HepG2 (cell line): ENCODE measurements at regions not wholly inside any gene's neighbourhood (a gene's known extent, or its start where the extent isn't known, plus 50 kb on each side); places are given as distances from the start of the nearest gene placed in this dataset.

ENCODE experiments used
- ATF4 ChIP-seq, 2 experiments: fragments of 450-650 bp in 1 of 2; sonication (generic) in 1 of 2; formaldehyde crosslinking; IDR thresholded peaks; 2 replicates each; pipeline versions ENCODE4 v1.5.0 to v1.8.0; 2020 to 2022; ENCODE audit warnings: mild to moderate bottlenecking in 1 of 2, missing genetic modification reagents in 1 of 2
- BHLHE40 ChIP-seq: IDR thresholded peaks from 2 replicates; pipeline ENCODE4 v1.6.1; 2011; ENCODE audit warnings: low read length, improper control_type of control experiment
- CTCF ChIP-seq: sonication (generic); formaldehyde crosslinking; IDR thresholded peaks from 2 replicates; pipeline ENCODE4 v1.5.0; 2020; ENCODE audit warnings: mild to moderate bottlenecking, missing genetic modification reagents, moderate library complexity
- EZH2 ChIP-seq: conservative IDR thresholded peaks from 2 replicates; pipeline ENCODE4 v1.6.1; 2012; ENCODE audit warnings: mild to moderate bottlenecking, low read depth, low read length, moderate library complexity
- MZF1 ChIP-seq: sonication (generic); formaldehyde crosslinking; IDR thresholded peaks from 2 replicates; pipeline ENCODE4 v1.8.1; 2023; ENCODE audit warnings: mild to moderate bottlenecking, missing genetic modification reagents, borderline replicate concordance
- NCOA2 ChIP-seq: sonication (generic); formaldehyde crosslinking; IDR thresholded peaks from 2 replicates; pipeline ENCODE4 v1.8.0; 2022; ENCODE audit warnings: inconsistent platforms
- POLR2AphosphoS5 ChIP-seq: IDR thresholded peaks from 2 replicates; pipeline ENCODE4 v1.6.1; 2012; ENCODE audit warnings: low read depth, low read length
- ZFX ChIP-seq: sonication (generic); formaldehyde crosslinking; IDR thresholded peaks from 2 replicates; pipeline ENCODE4 v1.4.0; 2020; ENCODE audit warnings: mild to moderate bottlenecking, low read depth, missing genetic modification reagents, moderate library complexity
- ZSCAN29 ChIP-seq: sonication (generic); formaldehyde crosslinking; conservative IDR thresholded peaks from 2 replicates; pipeline ENCODE4 v1.4.0; 2020; ENCODE audit warnings: mild to moderate bottlenecking, missing genetic modification reagents
- TF ChIP-seq, protein P1 (sequence below): sonication (generic); formaldehyde crosslinking; IDR thresholded peaks from 2 replicates; pipeline ENCODE4 v1.4.0; 2020; ENCODE audit warnings: missing genetic modification reagents
- TF ChIP-seq, protein P2 (sequence below): IDR thresholded peaks from 2 replicates; pipeline ENCODE4 v1.6.1; 2016; ENCODE audit warnings: missing biosample characterization, missing genetic modification reagents, low read depth
- TF ChIP-seq, protein P3 (sequence below): sonication (generic); formaldehyde crosslinking; IDR thresholded peaks from 2 replicates; pipeline ENCODE4 v1.4.0; 2020; ENCODE audit warnings: missing genetic modification reagents

DNA sequence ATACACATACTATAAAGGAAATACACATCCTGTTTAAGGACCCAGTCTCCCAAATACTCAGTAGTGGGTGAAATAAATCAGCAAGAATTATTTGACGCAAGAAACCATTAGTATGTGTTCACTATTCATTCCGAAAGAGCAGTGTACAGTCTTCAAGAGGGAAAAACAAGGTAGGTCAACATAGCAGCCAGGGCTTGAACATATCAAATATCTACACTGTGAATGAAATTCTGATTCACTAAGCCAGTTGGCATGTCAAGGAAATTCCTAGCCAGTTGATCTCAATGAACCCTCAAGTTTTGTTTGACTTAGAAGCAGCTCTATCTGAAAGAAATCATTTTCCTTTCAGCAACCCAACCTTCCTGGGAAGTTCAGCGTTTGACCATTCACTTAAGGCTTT is 99.0 kb downstream of the CNTN3 start:
- TF ChIP-seq BHLHE40 (no peak), NCOA2 (no peak), ZSCAN29 (CRISPR knock-in tag) (no peak), MZF1 (CRISPR knock-in tag) (no peak), ATF4 (CRISPR knock-in tag; IDR thresholded peaks at IDR 0.05) (no peak), ZFX (CRISPR knock-in tag) (no peak), EZH2 (no peak), POLR2AphosphoS5 (no peak), CTCF (CRISPR knock-in tag) (no peak)
- TF ChIP-seq, protein P1, sequence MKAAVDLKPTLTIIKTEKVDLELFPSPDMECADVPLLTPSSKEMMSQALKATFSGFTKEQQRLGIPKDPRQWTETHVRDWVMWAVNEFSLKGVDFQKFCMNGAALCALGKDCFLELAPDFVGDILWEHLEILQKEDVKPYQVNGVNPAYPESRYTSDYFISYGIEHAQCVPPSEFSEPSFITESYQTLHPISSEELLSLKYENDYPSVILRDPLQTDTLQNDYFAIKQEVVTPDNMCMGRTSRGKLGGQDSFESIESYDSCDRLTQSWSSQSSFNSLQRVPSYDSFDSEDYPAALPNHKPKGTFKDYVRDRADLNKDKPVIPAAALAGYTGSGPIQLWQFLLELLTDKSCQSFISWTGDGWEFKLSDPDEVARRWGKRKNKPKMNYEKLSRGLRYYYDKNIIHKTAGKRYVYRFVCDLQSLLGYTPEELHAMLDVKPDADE (CRISPR knock-in tag), result no peak
- TF ChIP-seq, protein P2, sequence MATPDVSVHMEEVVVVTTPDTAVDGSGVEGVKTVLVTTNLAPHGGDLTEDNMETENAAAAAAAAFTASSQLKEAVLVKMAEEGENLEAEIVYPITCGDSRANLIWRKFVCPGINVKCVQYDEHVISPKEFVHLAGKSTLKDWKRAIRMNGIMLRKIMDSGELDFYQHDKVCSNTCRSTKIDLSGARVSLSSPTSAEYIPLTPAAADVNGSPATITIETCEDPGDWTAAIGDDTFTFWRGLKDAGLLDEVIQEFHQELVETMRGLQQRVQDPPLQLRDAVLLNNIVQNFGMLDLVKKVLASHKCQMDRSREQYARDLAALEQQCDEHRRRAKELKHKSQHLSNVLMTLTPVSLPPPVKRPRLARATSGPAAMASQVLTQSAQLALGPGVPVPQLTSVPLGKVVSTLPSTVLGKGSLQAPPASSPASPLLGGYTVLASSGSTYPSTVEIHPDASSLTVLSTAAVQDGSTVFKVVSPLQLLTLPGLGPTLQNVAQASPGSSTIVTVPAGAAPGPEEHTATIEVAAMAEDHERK (CRISPR knock-in tag), result no peak
- TF ChIP-seq, protein P3, sequence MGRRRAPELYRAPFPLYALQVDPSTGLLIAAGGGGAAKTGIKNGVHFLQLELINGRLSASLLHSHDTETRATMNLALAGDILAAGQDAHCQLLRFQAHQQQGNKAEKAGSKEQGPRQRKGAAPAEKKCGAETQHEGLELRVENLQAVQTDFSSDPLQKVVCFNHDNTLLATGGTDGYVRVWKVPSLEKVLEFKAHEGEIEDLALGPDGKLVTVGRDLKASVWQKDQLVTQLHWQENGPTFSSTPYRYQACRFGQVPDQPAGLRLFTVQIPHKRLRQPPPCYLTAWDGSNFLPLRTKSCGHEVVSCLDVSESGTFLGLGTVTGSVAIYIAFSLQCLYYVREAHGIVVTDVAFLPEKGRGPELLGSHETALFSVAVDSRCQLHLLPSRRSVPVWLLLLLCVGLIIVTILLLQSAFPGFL, result no peak
